Thoracic aorta (tissue), 2 donors: ENCODE measurements at regions not wholly inside any gene's neighbourhood (a gene's known extent, or its start where the extent isn't known, plus 50 kb on each side); places are given as distances from the start of the nearest gene placed in this dataset.

Source experiments
- ATAC-seq: fragments of 150-250 bp; one replicate; pipeline ENCODE4 v1.8.0; 2017; ENCODE audit warnings: low read depth; ENCODE audit not compliant: insufficient number of reproducible peaks, low FRiP score
- DNase-seq: peaks from one replicate; pipeline ENCODE4 v3.0.0-alpha.2; 2020; ENCODE audit warnings: low spot score
- H3K27ac ChIP-seq, 2 donors: fragments of 200-600 bp; sonication (generic); 1 replicate in 1 of 2; 2 replicates in 1 of 2; pipeline ENCODE4 v1.5.1; 2016; ENCODE audit warnings: mild to moderate bottlenecking in 2 of 2, moderate library complexity in 2 of 2
- H3K27me3 ChIP-seq: fragments of 200-600 bp; sonication (generic); replicated peaks from 2 replicates; pipeline ENCODE4 v1.6.0; 2016; ENCODE audit warnings: mild to moderate bottlenecking; ENCODE audit not compliant: insufficient read depth
- H3K36me3 ChIP-seq: fragments of 200-600 bp; sonication (generic); one replicate; pipeline ENCODE4 v1.5.1; 2016
- H3K4me1 ChIP-seq, 2 donors: fragments of 200-600 bp; sonication (generic); 1 replicate in 1 of 2; 2 replicates in 1 of 2; pipeline versions ENCODE4 v1.5.1 to v1.6.0; 2016; ENCODE audit warnings: low read depth in 2 of 2, mild to moderate bottlenecking in 1 of 2; ENCODE audit not compliant: control insufficient read depth in 1 of 2
- H3K4me3 ChIP-seq: fragments of 200-600 bp; sonication (generic); 2 replicates; pipeline ENCODE4 v1.5.1; 2016; ENCODE audit warnings: mild to moderate bottlenecking
- H3K9me3 ChIP-seq: fragments of 200-600 bp; sonication (generic); 2 replicates; pipeline ENCODE4 v1.5.1; 2016
- CTCF ChIP-seq: fragments of 200-600 bp; sonication (generic); IDR thresholded peaks from one replicate; pipeline ENCODE4 v1.5.1; 2019; ENCODE audit warnings: antibody characterized with exemption

GRCh38 chr14:83702619-83703018 lies 1827.3 kb upstream of the FLRT2 start:
- no peaks in the 10 kb centered on the region for H3K4me1 ChIP-seq
- H3K36me3 ChIP-seq: no peaks in the 10 kb centered on the region
- TF ChIP-seq CTCF: no peak
- ATAC-seq: no peak
- no peaks in the 10 kb centered on the region for H3K27me3 ChIP-seq
- no peak overlapping the region for H3K4me3 ChIP-seq
- DNase-seq: no peak
- no peak overlapping the region for H3K27ac ChIP-seq
- H3K9me3 ChIP-seq: no peaks in the 10 kb centered on the region

GRCh38 chr14:83706231-83706954 lies 1823.6 kb upstream of the FLRT2 start:
- H3K27ac ChIP-seq: no peak overlapping the region
- no peaks in the 10 kb centered on the region for H3K36me3 ChIP-seq
- H3K27me3 ChIP-seq: no peaks in the 10 kb centered on the region
- H3K9me3 ChIP-seq: no peaks in the 10 kb centered on the region
- H3K4me1 ChIP-seq: no peaks in the 10 kb centered on the region
- H3K4me3 ChIP-seq: no peak overlapping the region
- ATAC-seq: no peak
- no peak for DNase-seq
- no peak for TF ChIP-seq CTCF

- ATAC-seq: no peak
- no peak overlapping the region for H3K4me3 ChIP-seq
- no peak for TF ChIP-seq CTCF
- no peak for DNase-seq
- H3K9me3 ChIP-seq: no peaks in the 10 kb centered on the region
- H3K27me3 ChIP-seq: no peaks in the 10 kb centered on the region
- H3K27ac ChIP-seq: no peak overlapping the region
- H3K36me3 ChIP-seq: no peaks in the 10 kb centered on the region
- H3K4me1 ChIP-seq: no peaks in the 10 kb centered on the region
Observed at GRCh38 chr14:83707056-83707455, 1822.9 kb upstream of the FLRT2 start.

- H3K27me3 ChIP-seq: no peaks in the 10 kb centered on the region
- no peak for TF ChIP-seq CTCF
- no peak for ATAC-seq
- no peak for DNase-seq
- H3K4me3 ChIP-seq: no peak overlapping the region
- H3K36me3 ChIP-seq: no peaks in the 10 kb centered on the region
- H3K27ac ChIP-seq: no peak overlapping the region
- no peaks in the 10 kb centered on the region for H3K9me3 ChIP-seq
- peaks cover 0 to 5% of the 10 kb centered on the region in 2 donors for H3K4me1 ChIP-seq
Observed at GRCh38 chr14:83709116-83709515, 1820.8 kb upstream of the FLRT2 start.

- no peak for DNase-seq
- TF ChIP-seq CTCF: no peak
- no peak overlapping the region for H3K27ac ChIP-seq
- H3K9me3 ChIP-seq: no peaks in the 10 kb centered on the region
- H3K27me3 ChIP-seq: no peaks in the 10 kb centered on the region
- H3K4me1 ChIP-seq: peaks cover 0 to 7% of the 10 kb centered on the region in 2 donors
- no peak overlapping the region for H3K4me3 ChIP-seq
- H3K36me3 ChIP-seq: no peaks in the 10 kb centered on the region
- no peak for ATAC-seq
Observed at GRCh38 chr14:83711046-83711445, 1818.9 kb upstream of the FLRT2 start.
